Spinal cord (tissue), 9 donors: ENCODE measurements at regions not wholly inside any gene's neighbourhood (a gene's known extent, or its start where the extent isn't known, plus 50 kb on each side); places are given as distances from the start of the nearest gene placed in this dataset.

Experiments used
- DNase-seq, 6 donors: peaks; one replicate each; pipeline versions ENCODE4 v3.0.0 to v3.0.0-alpha.2; 2013 to 2015; ENCODE audit warnings: low spot score in 6 of 6, low read depth in 4 of 6
- H3K27ac ChIP-seq: one replicate; pipeline ENCODE4 v1.5.1; 2013; ENCODE audit warnings: low read depth, low read length, control low read depth
- H3K27me3 ChIP-seq: one replicate; pipeline ENCODE4 v1.6.1; 2013; ENCODE audit warnings: low read length; ENCODE audit not compliant: control insufficient read depth, insufficient read depth
- H3K36me3 ChIP-seq: one replicate; pipeline ENCODE4 v1.6.1; 2013; ENCODE audit warnings: low read length; ENCODE audit not compliant: control insufficient read depth, insufficient read depth
- H3K4me1 ChIP-seq: one replicate; pipeline ENCODE4 v1.6.1; 2013; ENCODE audit warnings: low read length; ENCODE audit not compliant: control insufficient read depth, insufficient read depth
- H3K4me3 ChIP-seq: one replicate; pipeline ENCODE4 v1.5.1; 2013; ENCODE audit warnings: low read depth, low read length, control low read depth
- H3K9me3 ChIP-seq: one replicate; pipeline ENCODE4 v1.6.1; 2013; ENCODE audit warnings: low read length; ENCODE audit not compliant: control insufficient read depth, insufficient read depth
- WGBS: methylation state at CpG from one replicate; pipeline ENCODE4 v1.1.5; 2013; ENCODE audit warnings: missing lambda C conversion rate; ENCODE audit not compliant: insufficient coverage; 5-methylcytosine and 5-hydroxymethylcytosine counted together
- donor health status: healthy.

DNA sequence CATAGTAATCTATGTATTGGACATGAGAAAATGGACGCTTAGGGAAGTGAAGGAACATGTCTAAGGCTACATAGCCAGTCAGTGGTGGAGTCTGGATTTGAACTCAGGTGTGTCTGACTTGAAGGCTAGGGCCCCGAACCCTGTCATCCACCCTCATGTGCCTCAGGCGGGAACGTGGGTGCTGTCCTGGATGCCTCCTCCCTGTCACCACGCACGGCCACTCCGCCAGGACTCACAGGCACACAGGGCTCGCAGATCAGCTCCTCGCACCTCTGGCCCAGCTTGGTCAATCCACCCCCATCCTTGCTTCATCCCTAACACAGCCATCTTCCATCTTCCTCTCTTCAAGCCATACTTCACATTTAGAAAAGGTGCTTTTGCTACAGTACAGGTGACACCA, 154.7 kb downstream of the KCNJ12 start:
- H3K4me1 ChIP-seq = no peaks in the 10 kb centered on the region
- peaks cover 30% of the 10 kb centered on the region for H3K36me3 ChIP-seq
- WGBS = 94% methylated on average over 8 of the region's 9 CpGs
- no peaks in the 10 kb centered on the region for H3K9me3 ChIP-seq
- H3K27me3 ChIP-seq = no peaks in the 10 kb centered on the region
- no peak for DNase-seq
- H3K27ac ChIP-seq = no peak overlapping the region
- no peak overlapping the region for H3K4me3 ChIP-seq

GRCh38 chr17:21532763-21533385, 156.7 kb downstream of the KCNJ12 start:
- Histone ChIP-seq H3K9me3 (no peaks in the 10 kb centered on the region), H3K4me3 (no peak overlapping the region), H3K27ac (no peak overlapping the region), H3K4me1 (no peaks in the 10 kb centered on the region), H3K27me3 (no peaks in the 10 kb centered on the region), H3K36me3 (peaks cover 30% of the 10 kb centered on the region)
- no peak for DNase-seq
- WGBS = 79% methylated on average over 9 of the region's 9 CpGs

- no peaks in the 10 kb centered on the region for H3K4me1 ChIP-seq
- no peak overlapping the region for H3K27ac ChIP-seq
- peaks cover 29% of the 10 kb centered on the region for H3K36me3 ChIP-seq
- WGBS = no CpG with 5 or more reads among the region's 1 CpG
- no peaks in the 10 kb centered on the region for H3K9me3 ChIP-seq
- no peak for DNase-seq
- no peak overlapping the region for H3K4me3 ChIP-seq
- H3K27me3 ChIP-seq = no peaks in the 10 kb centered on the region
Observed at GRCh38 chr17:21535686-21536375, 156.5 kb upstream of the KCNJ18 start.

DNA sequence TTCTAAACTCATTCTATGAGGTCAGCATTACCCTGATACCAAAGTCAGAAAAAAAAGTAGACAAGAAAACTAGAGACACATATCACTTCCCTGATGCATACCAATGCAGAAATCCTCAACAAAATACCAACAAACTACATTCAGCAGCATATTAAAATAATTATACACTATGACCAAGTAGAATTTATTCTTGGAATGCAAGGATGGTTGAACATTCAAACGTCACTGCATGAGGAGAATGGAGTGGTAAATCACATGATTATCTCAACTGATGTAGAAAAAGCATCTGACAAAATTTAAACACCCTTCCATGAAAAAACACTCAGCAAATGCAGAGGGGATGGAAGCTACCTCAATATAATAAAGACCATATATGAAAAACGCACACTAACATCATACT, 155.0 kb upstream of the KCNJ18 start:
- peaks cover 24% of the 10 kb centered on the region for H3K36me3 ChIP-seq
- H3K4me1 ChIP-seq = peaks cover 4% of the 10 kb centered on the region
- H3K27me3 ChIP-seq = no peaks in the 10 kb centered on the region
- no peak overlapping the region for H3K27ac ChIP-seq
- DNase-seq = no peak
- no peak overlapping the region for H3K4me3 ChIP-seq
- no peaks in the 10 kb centered on the region for H3K9me3 ChIP-seq
- no CpG with 5 or more reads among the region's 2 CpGs for WGBS

- no peak for DNase-seq
- no CpG with 5 or more reads among the region's 1 CpG for WGBS
Observed at GRCh38 chr17:21538615-21539014, 153.7 kb upstream of the KCNJ18 start.

DNA sequence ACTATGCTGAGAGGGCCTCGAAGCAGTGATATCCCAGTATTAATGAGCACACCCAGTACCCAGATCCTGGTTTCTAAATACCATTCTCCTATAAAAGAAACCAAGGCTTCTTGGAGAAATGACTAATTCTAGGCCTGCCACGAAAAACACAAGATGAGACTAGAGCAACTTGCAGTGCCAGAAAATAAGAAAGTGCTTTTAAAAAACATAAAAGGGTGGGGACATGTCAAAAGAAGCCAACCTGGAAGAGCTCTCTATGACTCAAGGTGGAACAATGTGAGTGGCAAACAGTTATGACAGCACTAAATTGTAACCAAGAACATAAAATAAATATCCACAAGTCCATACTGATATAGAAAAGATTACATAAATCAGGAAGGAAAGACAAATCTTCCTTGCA, 153.2 kb upstream of the KCNJ18 start:
- WGBS = no CpG with 5 or more reads among the region's 2 CpGs
- Histone ChIP-seq H3K4me1 (peaks cover 7% of the 10 kb centered on the region), H3K27me3 (no peaks in the 10 kb centered on the region), H3K4me3 (no peak overlapping the region), H3K27ac (no peak overlapping the region), H3K36me3 (peaks cover 19% of the 10 kb centered on the region), H3K9me3 (no peaks in the 10 kb centered on the region)
- no peak for DNase-seq

More at GRCh38 chr17:21538615-21539014, 153.7 kb upstream of the KCNJ18 start:
- no peak overlapping the region for H3K27ac ChIP-seq
- no peaks in the 10 kb centered on the region for H3K27me3 ChIP-seq
- peaks cover 7% of the 10 kb centered on the region for H3K4me1 ChIP-seq
- H3K9me3 ChIP-seq = no peaks in the 10 kb centered on the region
- H3K4me3 ChIP-seq = no peak overlapping the region
- peaks cover 22% of the 10 kb centered on the region for H3K36me3 ChIP-seq

DNA sequence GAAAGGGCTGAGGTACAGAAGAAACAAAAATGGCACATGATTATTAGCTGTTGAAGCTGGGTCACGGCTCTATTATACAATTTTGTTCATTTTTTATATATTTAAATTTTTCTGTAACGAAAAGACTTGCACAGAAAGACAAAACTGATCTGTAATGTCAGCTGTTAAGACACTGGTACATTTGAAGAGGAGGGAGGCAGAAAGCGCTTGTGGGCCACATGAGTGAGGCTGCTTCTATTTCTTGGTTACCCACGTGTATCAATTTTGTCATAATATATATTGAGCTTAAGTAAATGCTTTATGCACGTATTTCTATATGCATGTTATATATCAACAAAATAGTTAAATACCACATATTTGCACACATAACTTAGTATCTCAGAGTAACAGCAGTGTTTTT, 151.8 kb upstream of the KCNJ18 start:
- peaks cover 7% of the 10 kb centered on the region for H3K36me3 ChIP-seq
- H3K27me3 ChIP-seq = no peaks in the 10 kb centered on the region
- no CpG with 5 or more reads among the region's 5 CpGs for WGBS
- peaks cover 7% of the 10 kb centered on the region for H3K4me1 ChIP-seq
- no peaks in the 10 kb centered on the region for H3K9me3 ChIP-seq
- H3K27ac ChIP-seq = no peak overlapping the region
- no peak overlapping the region for H3K4me3 ChIP-seq
- no peak for DNase-seq

DNA sequence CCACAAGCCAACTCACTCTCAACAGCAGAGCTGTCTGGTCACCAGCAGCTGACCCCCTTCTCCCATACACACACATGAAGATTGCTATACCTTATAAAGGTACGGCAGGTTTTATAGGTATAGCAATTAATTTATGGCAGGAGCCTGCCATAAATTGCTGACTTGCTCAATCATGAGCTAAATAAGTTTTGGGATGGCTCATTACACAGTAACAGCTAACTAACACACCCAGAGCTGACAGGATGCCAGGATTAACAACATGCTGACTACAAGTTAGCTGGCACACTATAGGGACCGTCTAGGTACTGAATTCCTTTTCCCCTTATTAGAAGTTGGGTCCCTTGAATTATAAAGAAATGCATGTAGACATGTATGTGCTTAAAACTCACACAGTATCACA, 150.3 kb upstream of the KCNJ18 start:
- Histone ChIP-seq H3K27ac (no peak overlapping the region), H3K27me3 (no peaks in the 10 kb centered on the region), H3K9me3 (no peaks in the 10 kb centered on the region), H3K4me3 (no peak overlapping the region), H3K36me3 (peaks cover 16% of the 10 kb centered on the region), H3K4me1 (peaks cover 7% of the 10 kb centered on the region)
- DNase-seq = no peak
- no CpG with 5 or more reads among the region's 2 CpGs for WGBS

DNA sequence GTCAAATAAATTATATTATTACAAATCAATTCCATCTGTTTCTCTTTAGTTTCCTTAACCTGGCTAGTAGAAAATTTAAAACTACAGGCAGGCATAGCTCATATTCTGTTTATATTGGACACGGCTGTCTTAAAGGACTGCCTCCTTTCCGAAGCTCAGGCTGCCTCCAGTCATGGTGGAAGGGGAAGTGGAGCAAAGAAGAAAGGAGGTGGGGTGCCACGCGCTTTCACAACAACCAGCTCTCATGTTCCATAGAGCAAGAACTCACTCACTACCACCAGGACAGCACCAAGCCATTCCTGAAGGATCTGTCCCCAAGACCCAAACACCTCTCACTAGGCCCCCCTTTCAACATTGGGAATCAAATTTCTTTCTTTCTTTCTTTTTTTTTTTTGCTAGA, 149.3 kb upstream of the KCNJ18 start:
- Histone ChIP-seq H3K4me3 (no peak overlapping the region), H3K27me3 (no peaks in the 10 kb centered on the region), H3K4me1 (peaks cover 7% of the 10 kb centered on the region), H3K36me3 (peaks cover 16% of the 10 kb centered on the region), H3K9me3 (no peaks in the 10 kb centered on the region), H3K27ac (no peak overlapping the region)
- no CpG with 5 or more reads among the region's 4 CpGs for WGBS
- DNase-seq = no peak

GRCh38 chr17:21545064-21545463, 147.3 kb upstream of the KCNJ18 start:
- no peak overlapping the region for H3K27ac ChIP-seq
- H3K27me3 ChIP-seq = no peaks in the 10 kb centered on the region
- 100% methylated on average over 2 of the region's 3 CpGs for WGBS
- DNase-seq = no peak
- peaks cover 16% of the 10 kb centered on the region for H3K36me3 ChIP-seq
- no peak overlapping the region for H3K4me3 ChIP-seq
- H3K4me1 ChIP-seq = peaks cover 8% of the 10 kb centered on the region
- no peaks in the 10 kb centered on the region for H3K9me3 ChIP-seq
